ENCODE measurements at regions not wholly inside any gene's neighbourhood (a gene's known extent, or its start where the extent isn't known, plus 50 kb on each side); places are given as distances from the start of the nearest gene placed in this dataset.
"Not testable (repeated sequence)": the region's sequence is repeated elsewhere in the genome, so short reads cannot be mapped to it uniquely, and the experiment has no call there.

DNA sequence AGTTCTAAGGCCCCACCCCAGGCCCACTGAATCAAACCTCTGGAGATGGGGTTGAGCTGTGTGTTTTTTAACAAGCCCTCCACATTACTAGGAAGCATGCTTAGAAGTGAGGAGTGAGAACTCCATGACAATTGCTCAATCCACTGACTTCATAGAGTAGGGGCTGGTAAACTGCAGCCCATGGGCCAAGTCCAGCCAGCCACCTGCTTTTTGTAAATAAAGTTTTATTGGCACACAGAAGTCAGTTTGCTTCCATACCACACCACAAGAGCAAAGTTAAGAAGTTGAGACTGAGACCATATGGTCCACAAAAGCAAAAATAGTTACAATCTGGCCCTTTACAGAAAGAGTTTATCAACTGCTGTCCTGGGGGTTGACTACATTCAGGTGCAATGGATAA, 309.2 kb downstream of the SETD4 start:
- no peak for DNase-seq (ENCODE audit: low read depth)

DNA sequence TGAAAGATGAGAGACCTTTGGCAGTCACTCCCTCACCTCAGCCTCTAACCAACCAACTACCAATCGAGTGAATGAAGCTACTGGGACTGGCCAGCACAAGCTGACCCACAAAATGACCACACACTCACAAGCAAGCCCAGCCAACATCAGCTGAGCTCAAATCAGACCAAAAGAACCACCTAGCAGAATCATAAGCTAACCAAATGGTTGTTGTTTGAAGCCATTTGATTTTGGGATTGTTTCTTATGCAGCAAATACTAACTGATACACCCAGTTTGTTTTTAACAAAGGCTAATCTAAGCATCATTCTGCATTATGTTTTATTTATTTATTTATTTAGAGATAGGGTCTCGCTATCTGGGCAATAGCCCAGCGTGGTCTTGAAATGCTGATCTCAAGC, 310.4 kb downstream of the SETD4 start:
- no peak for DNase-seq (ENCODE audit: low read depth)

DNA sequence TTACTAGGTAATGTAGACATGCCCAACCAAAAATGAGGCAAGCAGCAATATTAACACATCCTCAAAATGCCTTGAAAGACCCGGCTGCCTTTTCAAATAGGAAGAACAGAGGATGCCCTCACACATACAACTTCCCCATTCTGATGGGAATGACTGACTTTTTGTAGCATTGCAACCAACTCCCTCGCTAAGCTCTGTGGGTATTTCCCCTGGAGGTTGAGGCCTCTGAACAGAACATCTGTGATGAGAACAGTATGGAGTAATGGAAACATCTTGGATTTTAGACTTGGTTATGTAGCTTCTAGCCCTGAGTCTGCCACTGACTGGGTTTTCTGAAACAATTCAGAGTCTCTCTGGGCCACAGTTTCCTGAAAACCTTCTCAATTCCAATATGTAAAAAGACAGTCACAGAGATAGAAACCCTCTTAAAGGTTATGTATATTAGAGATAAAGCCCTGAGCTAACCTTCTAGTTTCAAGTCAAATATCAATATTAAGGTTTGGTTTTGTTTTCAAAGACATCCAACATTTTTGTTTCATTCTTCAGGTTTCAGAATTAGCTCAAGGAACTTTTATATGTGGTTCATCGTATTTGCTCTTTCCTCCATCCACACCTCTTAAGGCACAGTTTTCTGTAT, 311.5 kb downstream of the SETD4 start:
- DNase-seq (ENCODE audit: low read depth), result no peak

DNA sequence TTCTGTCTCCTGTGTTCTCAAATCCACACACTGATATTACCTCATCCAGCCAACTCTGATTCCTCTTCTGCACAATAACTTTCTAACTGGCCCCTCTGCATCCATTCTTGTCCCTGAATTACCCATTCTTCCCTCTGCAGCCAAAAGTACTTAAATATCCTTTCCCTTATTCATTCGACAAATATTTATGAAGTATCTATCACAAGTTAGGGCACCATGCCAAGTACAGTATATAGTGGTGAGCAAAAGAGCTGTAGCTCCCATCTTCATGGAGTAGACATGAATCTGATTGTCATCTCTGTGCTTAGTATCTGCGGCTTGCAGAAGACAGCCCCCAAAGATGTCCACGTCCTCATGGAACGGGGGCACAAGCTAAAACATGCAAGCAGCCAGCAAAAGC, 316.8 kb downstream of the SETD4 start:
- DNase-seq (ENCODE audit: low read depth), result no peak

DNA sequence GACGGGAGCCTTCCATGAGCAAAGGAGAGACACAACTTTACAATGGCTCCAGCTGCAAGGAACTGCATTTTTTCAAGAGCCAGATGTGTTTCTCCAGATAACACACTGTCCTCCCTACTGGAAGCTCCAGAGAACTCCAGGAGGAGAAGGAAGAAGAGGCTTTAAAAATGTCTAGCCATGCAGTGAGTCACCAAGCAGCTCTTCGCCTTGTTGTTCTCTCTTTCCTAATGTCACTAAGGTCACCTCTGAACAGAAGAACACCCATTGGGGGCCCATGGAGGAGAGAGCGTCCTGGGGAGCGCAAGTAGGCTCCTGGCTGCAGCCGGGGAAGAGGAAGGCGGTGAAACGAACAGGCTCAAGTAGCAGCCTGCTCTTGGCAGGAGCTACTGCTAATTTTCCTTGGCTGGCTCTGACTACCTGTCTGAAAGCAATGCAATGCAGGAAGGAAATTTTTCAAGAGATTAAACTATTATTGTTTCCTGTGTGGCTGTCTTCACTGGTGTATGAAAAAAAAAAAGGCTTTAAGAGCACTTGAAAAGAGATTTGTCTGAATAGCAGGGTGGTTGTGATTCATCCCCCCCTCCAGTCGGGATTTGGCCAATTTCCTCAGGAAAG, 321.9 kb downstream of the SETD4 start:
- DNase-seq (ENCODE audit: low read depth), result peak; percentile 82

DNA sequence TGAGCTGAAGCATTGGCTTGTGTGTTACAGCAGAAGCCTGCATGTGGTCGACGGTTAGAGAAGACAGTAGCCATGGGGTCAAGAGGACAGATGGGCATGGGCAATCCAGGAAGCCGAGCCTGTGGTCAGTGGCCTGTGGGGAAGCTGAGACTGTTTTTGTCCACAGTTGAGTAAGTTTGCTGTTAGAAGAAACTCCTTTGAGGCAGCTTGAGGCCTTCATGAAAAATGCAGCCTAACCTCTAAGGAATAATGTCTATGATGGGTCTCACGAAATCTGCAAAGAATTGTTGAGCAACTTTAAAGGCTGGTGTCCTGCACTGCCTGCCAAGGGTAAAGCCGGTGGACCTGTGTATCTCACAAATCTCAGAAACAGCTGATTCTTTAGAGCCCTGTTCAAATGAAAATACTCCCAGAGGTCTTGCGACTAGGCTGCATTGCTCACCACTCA, 322.4 kb downstream of the SETD4 start:
- peak; percentile 90 for DNase-seq (ENCODE audit: low read depth)

DNA sequence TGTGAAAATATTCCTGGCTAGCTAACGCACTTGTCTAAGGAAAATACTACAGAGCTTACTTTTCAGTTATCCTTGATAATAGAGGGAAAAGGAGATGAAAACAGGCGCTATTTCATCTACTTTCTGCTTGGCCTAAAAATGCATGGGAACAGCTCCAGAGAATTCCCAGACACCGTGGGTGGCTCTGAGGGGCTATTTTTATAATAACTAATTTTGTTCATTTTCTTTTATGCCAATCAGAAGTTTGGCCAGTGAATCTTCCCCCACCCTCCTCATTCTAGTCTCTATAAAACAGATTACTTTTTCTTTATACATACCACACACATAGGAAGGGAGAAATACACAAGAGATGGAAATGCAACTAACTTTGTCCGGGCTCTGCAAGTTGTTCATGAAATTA, 322.9 kb downstream of the SETD4 start:
- no peak for DNase-seq (ENCODE audit: low read depth)

DNA sequence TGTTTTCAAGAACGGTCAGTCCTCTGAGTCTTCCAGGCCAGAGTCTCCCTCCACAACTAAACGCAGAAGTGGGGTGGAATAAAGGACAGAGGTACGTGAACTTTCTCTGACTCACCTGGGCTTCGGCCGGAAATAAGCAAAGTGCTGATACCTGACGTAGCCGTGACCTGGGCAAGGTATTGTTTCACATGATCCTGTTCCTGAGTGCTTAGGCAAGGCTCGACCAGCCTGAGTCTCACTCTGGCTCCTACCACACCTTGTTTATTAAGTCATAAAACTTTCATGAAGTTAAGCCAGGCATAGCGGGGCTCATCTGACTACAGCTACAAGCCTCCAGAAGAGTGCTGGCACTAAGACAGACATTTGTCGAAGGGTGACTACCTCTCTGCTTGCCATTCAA, 327.5 kb downstream of the SETD4 start:
- no peak for DNase-seq (ENCODE audit: low read depth)

DNA sequence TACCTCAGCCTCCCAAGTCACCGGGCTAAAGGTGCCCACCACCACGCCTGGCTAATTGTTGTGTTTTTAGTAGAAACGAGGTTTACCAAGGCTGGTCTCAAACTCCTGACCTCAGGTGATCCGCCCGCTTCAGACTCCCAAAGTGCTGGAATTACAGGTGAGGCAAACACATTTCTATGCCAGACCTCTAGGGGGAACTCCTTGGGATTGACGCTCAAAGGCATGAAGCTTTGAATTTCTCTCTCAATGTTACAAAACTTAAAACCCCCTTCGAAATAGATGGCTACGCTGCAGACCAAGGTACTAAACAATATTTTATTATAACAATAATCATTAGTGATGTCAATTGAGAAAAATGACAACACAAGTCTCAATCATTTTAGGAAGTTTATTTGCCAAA, 330.0 kb downstream of the SETD4 start:
- DNase-seq (ENCODE audit: low read depth), result no peak

DNA sequence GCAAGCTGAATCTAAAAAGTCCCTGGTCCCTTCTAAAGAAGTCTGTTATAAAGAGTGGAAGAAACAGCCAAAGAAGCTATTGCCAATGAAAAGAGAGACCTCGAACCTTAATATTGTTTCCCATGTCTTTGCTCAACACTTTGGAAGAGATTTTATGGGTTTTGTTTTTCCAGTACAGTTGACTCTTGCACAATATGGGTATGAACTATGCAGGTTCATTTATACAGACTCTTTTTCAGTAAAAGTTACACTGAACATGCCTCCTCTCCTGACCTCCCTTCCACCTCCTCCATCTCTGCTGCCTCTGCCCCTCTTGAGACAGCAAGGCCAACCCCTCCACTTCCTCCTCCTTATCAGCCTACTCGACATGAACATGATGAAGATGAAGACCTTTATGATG, 332.5 kb downstream of the SETD4 start:
- no peak for DNase-seq (ENCODE audit: low read depth)

DNA sequence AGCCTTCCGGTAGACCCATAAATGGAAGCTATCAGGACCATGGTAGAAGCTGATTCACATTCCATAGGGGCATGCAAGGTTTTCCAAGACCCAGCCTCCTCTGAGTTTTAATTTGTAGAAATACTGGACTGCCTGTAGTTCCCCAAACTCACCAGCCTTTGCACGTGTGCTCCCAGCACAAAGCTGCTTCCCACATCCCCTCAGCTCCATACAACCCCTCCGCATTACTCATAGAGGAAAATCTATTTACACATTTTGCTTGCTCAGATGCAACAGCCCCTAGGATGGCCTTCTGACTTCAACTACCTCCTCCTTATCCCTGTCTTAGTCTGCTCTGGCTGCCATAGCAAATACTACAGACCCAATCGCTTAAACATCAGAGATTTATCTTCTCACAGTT, 336.2 kb downstream of the SETD4 start:
- DNase-seq (ENCODE audit: low read depth), result no peak

DNA sequence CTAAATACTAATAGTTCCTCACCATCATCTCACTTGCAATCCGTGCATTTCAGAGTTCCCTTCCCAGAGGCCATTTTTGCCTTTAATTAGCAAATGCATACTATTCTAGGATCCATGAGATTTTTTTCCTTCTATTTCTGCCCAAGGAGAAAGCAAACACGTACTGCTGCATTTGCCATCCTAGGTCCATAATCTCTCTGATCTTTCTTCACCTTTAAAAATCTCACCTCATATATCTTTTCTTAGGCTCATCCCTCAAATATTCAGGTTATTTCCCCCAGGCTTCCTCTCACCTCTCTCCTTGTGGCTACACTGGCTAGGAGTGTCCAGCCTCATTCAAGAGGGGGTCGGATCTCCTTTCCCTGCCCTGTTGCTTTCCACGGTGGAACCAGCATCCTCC, 338.6 kb downstream of the SETD4 start:
- no peak for DNase-seq (ENCODE audit: low read depth)

DNA sequence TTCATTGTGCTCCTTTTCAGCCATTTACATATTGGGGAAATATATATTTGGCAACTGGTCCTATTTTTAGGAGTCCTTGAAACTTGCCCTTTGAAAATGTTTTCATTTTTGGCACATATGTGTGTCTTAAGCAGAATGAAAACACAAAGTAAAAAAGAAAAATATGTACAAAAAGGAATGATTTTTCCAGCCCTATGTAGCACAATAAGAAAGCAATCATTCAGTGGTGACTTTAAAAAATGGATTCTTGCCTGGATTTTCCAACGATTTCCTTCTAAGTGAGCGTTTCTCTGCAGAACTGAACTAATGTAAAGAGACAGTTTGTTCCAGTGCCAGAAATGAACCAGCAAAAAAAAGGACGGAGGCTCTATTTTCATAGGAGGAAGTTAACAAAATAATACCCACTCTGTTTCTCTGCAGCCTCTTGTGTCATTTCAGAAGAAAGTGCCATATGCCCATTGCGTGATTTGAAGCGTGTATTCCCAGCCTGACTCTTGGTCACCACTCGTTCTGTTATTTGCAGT, 340.1 kb downstream of the SETD4 start:
- DNase-seq (ENCODE audit: low read depth), result no peak

DNA sequence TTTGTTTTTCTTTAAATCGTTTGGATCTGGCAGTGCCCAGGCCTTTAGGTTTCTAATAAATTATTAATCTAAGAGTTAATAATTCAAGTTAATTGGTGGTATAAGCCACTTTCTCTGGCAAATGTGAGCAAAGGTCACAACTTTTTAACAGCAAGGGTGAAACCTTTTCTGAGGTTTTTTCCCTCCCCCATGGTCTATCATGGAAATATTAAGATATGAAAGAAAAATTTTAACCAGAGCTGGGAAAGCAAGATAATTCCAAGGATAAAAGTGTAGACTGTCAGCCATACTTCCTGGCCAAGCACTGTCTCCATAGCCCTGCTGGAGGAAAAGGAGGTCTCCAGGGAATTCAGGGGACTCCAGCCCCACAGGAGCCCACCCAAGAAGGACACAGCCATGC, 341.2 kb downstream of the SETD4 start:
- no peak for DNase-seq (ENCODE audit: low read depth)

DNA sequence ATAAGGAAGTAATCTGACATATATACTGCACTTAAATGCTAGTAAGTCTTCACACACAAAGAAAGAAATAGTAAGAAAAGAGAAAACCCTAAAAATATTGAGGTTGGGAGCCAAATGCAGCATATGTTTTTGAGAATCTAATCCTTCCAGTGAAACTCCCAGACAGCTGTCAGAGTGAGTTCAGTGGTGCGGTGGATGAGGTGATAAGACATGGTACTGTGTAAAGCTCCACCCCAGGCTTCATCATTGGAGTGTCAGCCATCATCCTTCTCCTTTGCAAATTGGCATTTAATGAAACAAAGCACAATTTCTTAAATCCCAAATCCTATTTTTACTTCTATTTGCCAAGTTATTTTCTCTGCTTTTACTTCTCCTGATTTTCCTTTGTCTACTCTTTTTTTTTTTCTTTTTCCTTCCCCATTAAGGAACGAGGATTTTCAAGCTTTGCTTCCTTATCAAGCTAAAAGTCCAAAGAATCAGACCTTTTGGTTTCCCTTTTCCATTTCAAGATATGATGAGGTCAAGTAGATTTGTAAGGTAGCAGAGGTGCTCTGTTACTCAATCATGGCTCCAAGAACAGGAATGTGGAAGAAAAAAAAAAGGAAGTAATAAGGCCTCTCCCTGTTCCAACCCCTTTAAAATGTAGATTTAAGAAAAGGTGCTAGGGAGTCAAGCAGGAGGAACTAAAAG, 343.3 kb downstream of the SETD4 start:
- DNase-seq (ENCODE audit: low read depth), result no peak

DNA sequence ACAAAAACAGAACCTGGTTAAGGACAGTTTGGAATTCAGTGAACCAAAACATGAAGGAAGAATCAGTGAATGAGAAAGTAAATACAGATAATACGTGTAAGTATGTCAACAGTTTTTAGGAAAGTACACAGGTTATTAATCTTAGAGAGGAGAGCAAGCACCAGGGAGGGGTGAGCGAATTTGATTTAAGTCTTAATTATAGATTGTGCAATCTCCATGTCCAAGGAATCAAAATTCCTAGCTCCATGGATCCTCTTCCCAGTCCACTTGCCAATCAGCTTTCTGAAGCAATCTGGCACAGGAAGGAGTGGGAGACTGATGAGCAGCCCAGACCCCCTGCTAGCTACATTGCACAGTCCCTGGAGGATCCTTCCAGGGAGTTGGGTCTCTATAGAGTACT, 346.4 kb downstream of the SETD4 start:
- no peak for DNase-seq (ENCODE audit: low read depth)

DNA sequence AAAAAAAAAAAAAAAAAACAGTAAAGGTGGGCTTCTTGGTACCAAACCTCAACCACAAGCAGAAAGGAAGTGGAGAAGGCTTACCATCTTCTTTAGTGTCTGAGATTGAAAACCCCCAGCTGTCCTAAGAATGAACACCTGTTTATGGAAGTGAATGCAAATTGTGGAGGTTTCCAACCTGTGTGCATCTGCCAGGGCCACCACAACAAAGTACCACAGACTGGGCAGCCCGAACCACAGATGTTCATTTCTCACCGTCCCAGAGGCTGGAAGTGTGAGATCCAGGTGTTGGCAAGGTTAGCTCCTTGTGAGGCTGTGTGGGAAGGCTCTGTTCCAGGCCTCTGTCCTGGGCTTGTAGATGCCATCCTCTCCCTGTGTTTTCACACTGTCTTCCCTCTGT, 348.7 kb downstream of the SETD4 start:
- DNase-seq (ENCODE audit: low read depth), result no peak

DNA sequence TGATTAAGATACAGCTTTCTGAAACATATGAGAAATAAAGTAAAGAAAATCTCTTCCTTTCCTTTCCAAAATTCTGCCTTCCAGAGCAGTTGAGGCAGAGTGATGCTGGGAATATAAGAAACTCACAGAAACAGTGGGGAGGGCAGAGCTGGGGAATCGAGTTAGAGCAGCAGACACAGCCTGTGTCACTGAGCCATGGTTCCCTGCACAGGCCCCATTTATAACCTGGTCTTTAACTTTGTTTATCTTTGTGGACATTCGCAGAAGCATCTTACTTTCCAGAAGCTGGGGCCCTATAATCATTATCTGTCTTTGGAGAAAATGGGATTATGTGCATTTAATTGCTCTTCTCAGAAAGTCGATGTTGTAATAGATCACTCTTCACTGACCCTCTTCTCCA, 349.1 kb downstream of the SETD4 start:
- DNase-seq (ENCODE audit: low read depth), result no peak

DNA sequence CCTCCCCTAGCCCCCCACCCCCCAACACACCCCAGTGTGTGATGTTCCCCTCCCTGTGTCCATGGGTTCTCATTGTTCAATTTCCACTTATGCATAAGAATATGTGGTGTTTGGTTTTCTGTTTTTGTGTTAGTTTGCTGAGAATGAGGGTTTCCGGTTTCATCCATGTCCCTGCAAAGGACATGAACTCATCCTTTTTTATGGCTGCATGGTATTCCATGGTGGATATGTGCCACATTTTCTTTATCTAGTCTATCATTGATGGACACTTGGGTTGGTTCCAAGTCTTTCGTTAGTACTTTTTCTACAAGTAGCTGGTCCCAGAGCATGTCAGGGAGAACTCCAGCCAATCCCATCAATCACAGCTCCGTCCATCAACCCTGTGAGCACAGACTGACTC, 350.3 kb downstream of the SETD4 start:
- not testable (repeated sequence) for DNase-seq (ENCODE audit: low read depth)

DNA sequence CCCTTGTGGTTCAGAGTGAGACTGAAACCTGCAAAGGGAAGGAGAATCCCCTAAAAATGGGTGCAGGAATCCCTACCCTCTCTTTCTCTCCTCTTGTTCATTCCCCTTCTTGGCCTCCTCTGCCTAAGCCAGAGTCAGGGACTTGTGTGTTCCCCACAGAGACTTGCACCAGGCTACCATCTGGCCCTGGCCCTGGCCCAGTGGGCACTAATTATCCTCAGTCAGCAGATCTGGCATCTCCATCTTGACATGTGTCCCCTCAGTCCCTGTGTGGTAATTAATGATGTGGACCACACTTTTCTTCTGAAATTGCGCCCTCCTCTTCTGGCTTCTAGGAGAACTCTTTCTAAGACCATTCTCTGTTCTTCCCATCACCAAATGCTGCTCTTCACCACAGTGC, 354.4 kb downstream of the SETD4 start:
- DNase-seq (ENCODE audit: low read depth), result no peak

DNA sequence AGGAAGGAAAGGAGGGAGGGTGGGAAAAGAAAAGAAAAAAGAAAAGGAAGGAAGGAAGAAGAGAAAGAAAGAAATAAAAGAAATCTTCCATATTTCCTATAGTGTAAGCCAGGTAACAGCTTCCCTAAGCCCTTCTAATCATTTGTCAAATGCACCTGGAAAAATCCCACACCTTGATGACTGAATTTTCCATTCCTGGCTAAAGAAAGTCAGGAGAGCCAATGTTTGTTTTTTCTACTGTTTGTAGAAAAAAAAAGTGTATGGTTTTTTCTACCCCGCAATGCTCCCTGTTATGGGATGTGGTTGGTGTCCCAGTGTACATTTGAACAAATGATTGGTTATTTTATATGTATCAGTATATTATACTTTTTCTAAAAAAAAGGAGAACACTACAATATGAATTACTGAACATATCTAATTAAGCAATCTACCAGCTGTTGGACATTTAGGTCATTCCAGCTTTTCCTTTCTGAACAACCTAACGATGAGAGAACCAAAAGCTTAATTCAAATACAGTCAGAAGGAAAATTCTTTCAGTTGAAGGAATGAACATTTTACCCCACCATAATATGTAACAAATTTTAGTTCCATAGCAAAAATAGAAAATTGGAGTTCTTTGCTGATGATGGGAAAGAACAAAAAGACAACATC, 355.0 kb downstream of the SETD4 start:
- no peak for DNase-seq (ENCODE audit: low read depth)

DNA sequence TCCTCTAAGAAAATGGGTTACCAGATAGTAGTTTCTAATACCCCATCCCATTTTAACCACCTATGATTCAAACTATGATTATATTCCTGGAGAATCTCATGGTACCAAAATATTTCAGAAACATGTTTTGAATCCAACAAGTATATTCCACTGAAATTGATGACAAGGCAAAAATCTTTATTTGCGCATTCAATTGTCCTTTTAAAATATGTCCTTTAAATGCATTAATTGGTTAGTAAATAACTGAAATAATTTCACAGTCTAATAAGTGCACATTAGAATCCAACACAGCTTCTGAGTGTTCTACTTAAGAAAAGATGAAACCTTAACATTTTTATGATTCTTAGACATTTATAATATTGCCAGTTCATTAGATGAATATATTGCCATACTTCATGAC, 356.6 kb downstream of the SETD4 start:
- no peak for DNase-seq (ENCODE audit: low read depth)

DNA sequence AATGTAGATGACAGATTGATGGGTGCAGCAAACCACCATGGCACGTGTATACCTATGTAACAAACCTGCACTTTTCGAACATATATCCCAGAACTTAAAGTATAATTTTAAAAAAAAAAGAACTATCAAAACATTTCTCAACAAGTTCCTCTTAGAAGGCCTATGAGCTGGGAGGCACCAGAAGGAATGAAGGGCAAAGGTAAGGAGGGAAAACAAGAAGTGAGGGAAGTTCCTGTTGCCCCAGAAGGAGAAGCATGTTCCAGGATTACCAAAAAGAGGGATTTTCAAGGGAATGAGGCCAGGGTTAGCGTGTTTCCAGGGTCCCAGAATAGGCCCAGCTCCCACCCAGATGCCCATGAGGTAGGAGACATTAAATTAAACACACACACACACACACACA, 361.0 kb downstream of the SETD4 start:
- no peak for DNase-seq (ENCODE audit: low read depth)

All from M059J (cell line).